ENCODE measurements at regions not wholly inside any gene's neighbourhood (a gene's known extent, or its start where the extent isn't known, plus 50 kb on each side); places are given as distances from the start of the nearest gene placed in this dataset.
"Not testable (repeated sequence)": the region's sequence is repeated elsewhere in the genome, so short reads cannot be mapped to it uniquely, and the experiment has no call there.

DNA sequence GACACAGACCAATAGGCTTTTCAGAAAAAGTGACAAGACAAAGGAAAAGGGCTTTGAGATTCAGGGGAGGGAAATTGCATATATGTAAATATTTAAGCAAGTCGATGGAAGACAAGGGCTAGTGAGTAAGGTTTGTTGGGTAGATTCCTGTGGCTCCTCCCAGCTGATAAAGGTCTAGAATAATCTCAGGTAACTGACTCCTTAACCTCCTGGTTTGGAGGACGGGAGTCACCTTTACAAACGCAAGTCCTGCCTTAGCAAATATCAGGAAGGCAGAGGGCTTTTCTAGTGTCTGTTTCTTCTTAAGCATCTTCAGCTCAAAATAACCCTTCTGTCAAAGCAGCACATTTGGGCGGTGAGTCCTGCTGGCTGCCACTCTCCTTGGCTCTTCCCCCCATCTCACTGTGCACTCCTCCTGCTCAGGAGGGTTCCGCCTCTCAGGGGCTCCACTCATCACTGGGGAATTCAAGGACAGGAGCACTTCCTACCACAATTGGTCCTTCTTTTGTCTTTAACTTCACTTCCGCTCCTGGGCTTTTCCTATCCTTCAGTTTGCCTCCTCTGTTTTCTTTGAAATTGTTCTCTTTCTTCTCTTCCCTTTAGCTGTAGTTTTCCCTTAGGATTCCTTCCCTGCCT lies 496.3 kb upstream of the KLF6 start:
- no peak for DNase-seq (ENCODE audit: low read depth)
- TF ChIP-seq, protein P1, sequence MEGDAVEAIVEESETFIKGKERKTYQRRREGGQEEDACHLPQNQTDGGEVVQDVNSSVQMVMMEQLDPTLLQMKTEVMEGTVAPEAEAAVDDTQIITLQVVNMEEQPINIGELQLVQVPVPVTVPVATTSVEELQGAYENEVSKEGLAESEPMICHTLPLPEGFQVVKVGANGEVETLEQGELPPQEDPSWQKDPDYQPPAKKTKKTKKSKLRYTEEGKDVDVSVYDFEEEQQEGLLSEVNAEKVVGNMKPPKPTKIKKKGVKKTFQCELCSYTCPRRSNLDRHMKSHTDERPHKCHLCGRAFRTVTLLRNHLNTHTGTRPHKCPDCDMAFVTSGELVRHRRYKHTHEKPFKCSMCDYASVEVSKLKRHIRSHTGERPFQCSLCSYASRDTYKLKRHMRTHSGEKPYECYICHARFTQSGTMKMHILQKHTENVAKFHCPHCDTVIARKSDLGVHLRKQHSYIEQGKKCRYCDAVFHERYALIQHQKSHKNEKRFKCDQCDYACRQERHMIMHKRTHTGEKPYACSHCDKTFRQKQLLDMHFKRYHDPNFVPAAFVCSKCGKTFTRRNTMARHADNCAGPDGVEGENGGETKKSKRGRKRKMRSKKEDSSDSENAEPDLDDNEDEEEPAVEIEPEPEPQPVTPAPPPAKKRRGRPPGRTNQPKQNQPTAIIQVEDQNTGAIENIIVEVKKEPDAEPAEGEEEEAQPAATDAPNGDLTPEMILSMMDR (IDR thresholded peaks at IDR 0.05; ENCODE audit: insufficient read depth, low read length), result no peak

DNA sequence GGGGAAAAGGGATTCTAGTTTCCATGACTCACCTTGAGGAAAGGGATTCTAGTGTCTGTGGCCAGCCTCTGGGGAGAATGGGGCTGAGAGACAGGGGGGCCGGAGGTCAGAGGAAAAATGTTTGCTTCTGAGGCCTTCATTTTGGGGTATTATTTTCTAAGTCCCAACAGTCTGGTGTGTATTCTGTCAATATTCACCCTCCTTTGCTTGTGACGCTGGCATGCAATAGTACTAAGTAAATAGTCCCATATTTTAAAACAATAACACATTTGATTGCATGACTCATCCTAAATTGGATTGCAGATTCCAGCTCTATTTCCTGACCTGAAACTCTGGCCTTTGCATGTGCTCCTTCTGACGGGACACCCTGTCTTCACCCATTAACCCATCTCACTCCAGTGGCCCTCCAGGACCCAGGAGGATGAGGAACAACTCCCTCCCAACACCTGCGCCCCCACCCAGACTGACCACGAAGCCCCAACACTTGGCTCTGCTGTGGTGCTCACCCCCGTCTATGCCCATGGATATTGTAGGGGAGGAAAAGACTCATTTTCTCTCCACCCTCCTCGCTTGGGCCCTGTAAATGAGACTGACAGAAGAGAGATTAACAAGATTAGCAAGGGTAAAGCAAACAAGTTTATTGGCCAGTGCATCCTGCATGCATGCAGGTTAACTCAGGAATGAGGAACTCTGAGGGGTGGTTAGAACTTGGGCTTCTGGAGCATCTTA lies 495.6 kb upstream of the KLF6 start:
- peak; percentile 54 for DNase-seq (ENCODE audit: low read depth)
- H3K4me3 ChIP-seq (ENCODE audit: low read depth, low read length), result no peak overlapping the region
- TF ChIP-seq, protein P1 (IDR thresholded peaks at IDR 0.05; ENCODE audit: insufficient read depth, low read length), result no peak

More for the DNA sequence above, 496.3 kb upstream of the KLF6 start:
- no peak overlapping the region for H3K4me3 ChIP-seq (ENCODE audit: low read depth, low read length)

DNA sequence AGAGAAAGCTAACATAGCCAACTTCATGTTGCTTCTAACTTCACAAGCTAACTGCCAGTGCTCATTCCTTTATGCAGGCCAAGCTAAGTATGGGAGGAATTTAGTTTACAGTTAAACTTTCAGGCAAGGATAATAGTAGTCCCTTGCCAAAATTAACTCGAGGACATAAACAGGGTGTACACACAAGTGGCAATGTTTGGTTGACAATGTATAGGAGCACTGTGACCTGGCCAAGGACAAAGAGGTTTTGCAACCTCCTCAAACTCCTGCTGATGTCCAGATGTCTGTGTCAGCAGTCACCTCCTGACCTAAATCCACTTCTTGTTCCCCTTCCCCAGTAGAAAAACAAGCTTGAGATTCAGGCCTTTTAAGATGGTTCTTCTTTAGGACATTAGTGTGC lies 494.6 kb upstream of the KLF6 start:
- DNase-seq (ENCODE audit: low read depth), result peak; percentile 38
- TF ChIP-seq, protein P1 (IDR thresholded peaks at IDR 0.05; ENCODE audit: insufficient read depth, low read length), result no peak
- H3K4me3 ChIP-seq (ENCODE audit: low read depth, low read length), result no peak overlapping the region

DNA sequence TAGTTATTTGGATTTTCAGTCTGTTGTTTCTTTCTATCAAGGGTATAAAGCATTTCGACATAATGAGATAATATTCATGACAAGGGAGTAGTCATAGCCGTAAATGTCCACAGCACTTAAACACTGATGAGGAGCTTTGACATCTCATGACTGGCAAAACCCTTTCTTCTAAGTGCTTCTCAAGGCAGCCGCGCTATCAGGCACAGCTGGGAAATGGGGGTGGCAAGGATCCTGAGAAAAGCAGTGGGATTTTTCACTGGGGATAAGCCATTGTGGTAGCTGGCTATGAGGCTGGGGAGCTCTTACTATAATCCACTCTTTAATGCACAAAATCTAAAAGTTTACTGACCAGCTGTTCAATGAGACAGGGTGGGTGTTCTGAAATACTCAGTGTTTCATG lies 493.2 kb upstream of the KLF6 start:
- no peak overlapping the region for H3K4me3 ChIP-seq (ENCODE audit: low read depth, low read length)
- TF ChIP-seq, protein P1 (IDR thresholded peaks at IDR 0.05; ENCODE audit: insufficient read depth, low read length), result no peak
- no peak for DNase-seq (ENCODE audit: low read depth)

DNA sequence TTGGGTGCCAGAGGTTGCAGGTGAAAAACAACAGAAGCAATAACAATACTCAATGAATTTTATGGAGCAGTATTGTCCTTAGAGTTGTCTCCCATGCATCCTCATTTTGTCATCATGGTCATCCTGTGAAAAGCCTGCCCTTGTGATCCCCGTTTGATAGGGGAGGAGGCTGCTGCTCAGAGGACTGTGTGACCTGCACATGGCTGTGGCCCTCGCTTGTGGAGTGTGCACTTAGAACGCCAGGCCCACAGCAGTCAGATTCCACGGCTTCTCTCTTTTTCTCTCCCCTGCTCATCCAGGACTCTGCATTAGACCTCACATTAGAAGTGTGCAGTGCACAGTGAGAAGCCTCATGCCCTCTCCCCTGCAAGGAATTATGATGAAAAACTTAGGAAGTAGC lies 491.1 kb upstream of the KLF6 start:
- TF ChIP-seq, protein P1 (IDR thresholded peaks at IDR 0.05; ENCODE audit: insufficient read depth, low read length), result no peak
- no peak for DNase-seq (ENCODE audit: low read depth)
- H3K4me3 ChIP-seq (ENCODE audit: low read depth, low read length), result no peak overlapping the region

DNA sequence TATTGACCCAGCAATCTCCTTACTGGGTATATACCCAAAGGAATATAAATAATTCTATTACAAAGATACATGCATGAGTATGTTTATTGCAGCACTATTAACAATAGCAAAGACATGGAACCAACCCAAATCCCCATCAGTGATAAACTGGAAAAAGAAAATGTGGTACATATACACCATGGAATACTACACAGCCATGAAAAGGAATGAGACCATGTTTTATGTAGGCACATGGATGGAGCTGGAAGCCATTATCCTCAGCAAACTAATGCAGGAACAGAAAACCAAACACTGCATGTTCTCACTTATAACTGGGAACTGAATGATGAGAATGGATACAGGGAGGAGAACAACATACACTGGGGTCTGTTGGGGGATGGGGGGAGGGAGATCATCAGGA lies 489.7 kb upstream of the KLF6 start:
- not testable (repeated sequence) for H3K4me3 ChIP-seq (ENCODE audit: low read depth, low read length); DNase-seq (ENCODE audit: low read depth)

DNA sequence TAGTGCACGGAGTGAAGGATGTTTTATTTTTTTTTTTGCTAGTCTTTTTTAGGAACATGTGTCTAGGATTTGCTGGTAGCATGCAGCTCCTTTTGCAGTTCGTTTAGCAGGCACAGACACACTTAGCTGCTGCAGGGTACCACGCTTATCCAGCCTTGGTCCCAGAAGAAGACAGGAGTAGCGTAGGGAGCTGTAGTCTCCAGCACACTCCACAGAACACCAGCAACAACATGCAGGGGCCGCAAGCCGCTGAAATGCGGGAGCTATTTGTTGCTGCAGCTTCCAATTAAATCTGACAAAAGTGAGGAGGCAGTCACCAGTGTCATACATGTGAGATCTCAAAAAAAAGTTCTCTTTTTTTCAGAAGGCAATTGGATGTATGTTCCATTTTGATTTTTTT lies 486.2 kb upstream of the KLF6 start:
- TF ChIP-seq, protein P1 (IDR thresholded peaks at IDR 0.05; ENCODE audit: insufficient read depth, low read length), result no peak
- DNase-seq (ENCODE audit: low read depth), result no peak
- no peak overlapping the region for H3K4me3 ChIP-seq (ENCODE audit: low read depth, low read length)

All from fibroblast of the aortic adventitia (primary cell).